Smooth muscle cell of the brain vasculature (primary cell): ENCODE measurements at regions not wholly inside any gene's neighbourhood (a gene's known extent, or its start where the extent isn't known, plus 50 kb on each side); places are given as distances from the start of the nearest gene placed in this dataset.
"Not testable (repeated sequence)": the region's sequence is repeated elsewhere in the genome, so short reads cannot be mapped to it uniquely, and the experiment has no call there.

Experiments
- DNase-seq: peaks from one replicate; pipeline ENCODE4 v3.0.0-alpha.2; 2012; ENCODE audit warnings: low read depth, low spot score

GRCh38 chr14:98901511-98902205 is 370.3 kb downstream of the BCL11B start:
- DNase-seq = no peak

- DNase-seq = no peak
Observed at GRCh38 chr14:98903371-98903770, 368.6 kb downstream of the BCL11B start.

- no peak for DNase-seq
Observed at GRCh38 chr14:98904677-98905076, 367.3 kb downstream of the BCL11B start.

GRCh38 chr14:98906123-98906995 is 365.6 kb downstream of the BCL11B start:
- DNase-seq = no peak

- DNase-seq = no peak
Observed at GRCh38 chr14:98907271-98907670, 364.7 kb downstream of the BCL11B start.

- no peak for DNase-seq
Observed at GRCh38 chr14:98908050-98908449, 363.9 kb downstream of the BCL11B start.

GRCh38 chr14:98909251-98909944 is 362.6 kb downstream of the BCL11B start:
- DNase-seq = no peak

- DNase-seq = no peak
Observed at GRCh38 chr14:98910061-98910460, 361.9 kb downstream of the BCL11B start.

DNA sequence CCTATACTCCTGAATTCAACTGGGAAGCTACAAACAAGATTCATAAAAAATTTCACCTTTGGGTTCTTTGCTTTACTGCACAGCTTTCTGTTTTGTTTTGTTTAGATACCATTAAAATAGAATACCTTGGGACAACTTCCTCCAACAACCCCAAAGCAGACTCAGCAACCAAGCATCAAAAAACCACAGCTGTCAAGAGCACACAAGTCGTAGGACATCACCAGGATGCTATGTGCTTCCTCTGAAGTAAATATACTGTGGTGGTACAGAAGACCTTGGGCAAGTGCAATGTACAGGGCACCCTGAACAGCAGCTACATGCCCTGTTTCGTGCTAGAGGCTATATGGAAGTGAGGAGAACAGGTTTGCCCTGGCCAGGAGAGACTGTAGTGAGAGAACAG is 359.3 kb downstream of the BCL11B start:
- DNase-seq = no peak

GRCh38 chr14:98913967-98914650 is 357.9 kb downstream of the BCL11B start:
- no peak for DNase-seq

GRCh38 chr14:98914942-98915341 is 357.1 kb downstream of the BCL11B start:
- DNase-seq = no peak

GRCh38 chr14:98915625-98916024 is 356.4 kb downstream of the BCL11B start:
- DNase-seq = no peak

- DNase-seq = no peak
Observed at GRCh38 chr14:98916036-98916435, 356.0 kb downstream of the BCL11B start.

GRCh38 chr14:98916476-98916875 is 355.5 kb downstream of the BCL11B start:
- no peak for DNase-seq

DNA sequence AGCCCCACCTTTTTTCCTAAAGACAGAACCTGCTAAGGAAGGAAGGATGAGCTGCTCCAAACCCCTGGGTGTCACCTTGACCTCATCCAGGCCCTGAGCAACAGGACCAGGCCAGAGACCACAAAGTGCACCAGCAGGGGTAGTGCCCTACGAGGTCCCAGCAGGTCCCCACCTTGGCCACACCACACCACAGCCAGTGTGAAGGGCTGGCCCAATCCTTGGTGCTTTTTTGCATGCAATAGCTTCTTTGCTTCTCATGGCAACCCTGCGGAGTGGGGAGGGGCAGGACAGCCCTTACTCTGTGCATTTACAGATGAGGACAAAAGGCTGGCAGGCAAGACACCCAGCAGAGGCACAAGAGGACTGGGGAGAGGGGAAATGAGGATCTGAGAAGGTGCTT is 352.6 kb downstream of the BCL11B start:
- DNase-seq = no peak

GRCh38 chr14:98921306-98921705 is 350.7 kb downstream of the BCL11B start:
- DNase-seq = not testable (repeated sequence)

DNA sequence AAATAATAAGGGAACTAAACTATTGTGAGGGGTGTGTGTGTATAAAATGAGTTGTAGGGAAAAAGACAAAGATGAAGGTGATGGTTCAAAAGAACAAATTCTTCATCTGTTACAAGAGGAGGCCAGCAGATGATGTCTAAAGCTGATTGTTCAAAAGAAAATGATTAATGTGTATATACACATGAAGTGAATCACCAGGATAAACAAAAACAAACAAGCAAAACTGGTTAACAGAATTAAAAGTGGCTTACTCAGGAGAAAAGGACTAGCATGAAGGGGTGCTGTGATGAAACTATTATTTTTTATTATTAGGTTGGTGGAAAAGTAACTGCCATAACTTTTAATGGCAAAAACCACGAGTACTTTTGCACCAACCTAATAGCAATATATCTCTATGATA is 348.4 kb downstream of the BCL11B start:
- no peak for DNase-seq

GRCh38 chr14:98924046-98924445 is 348.0 kb downstream of the BCL11B start:
- no peak for DNase-seq

DNA sequence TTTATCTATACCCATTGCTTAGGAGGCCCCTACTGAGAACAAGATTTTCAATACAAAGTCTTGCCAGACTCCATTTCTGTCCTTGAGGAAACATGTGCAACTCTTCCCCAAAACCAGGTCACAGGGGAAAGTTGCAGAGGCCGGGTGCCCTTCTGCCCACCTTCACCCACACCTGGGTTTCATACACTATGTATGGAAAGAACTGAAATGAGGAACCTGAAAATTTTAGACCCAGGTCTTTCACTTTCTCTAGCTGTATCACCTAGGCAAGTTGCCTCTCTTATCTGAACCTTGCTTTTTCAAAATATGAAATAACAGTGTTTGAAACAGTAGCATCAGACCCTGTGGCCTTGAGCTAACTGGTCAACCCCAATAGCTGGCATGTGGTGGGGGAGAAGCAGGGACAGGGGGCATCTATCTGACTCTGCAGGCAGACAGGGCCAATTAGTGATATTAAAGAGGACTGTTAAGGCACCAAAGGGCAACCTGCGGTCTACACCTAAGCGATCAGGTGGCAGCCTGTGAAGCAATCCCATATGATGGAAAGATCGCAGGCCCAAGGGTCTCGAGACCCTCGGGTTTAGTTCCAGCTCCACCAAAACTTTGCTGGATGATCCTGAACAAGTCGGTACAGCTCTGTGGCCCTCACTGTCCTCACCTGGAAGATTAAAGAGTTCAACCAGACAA is 346.5 kb downstream of the BCL11B start:
- DNase-seq = no peak

DNA sequence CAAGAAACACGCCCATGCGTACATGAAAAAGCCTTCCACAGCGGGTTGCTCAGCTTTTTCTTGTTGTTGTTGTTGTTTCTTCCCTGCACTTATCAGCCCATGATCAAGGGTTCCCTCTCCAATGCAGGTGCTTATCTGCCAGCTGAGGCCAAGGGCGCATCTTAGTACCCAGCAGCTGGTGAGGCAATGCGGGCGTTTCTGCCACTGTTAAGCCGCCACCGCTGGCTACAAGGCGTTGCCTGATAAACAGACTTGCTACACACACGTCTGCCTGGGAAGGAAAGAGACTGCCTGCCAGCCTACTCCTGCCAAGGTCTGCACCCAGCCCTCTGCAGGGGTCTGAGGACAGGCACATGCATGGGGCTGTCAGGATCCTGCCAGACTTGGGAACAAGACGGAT is 345.9 kb downstream of the BCL11B start:
- DNase-seq = no peak

GRCh38 chr14:98926801-98927200 is 345.2 kb downstream of the BCL11B start:
- DNase-seq = no peak
